ENCODE measurements at regions not wholly inside any gene's neighbourhood (a gene's known extent, or its start where the extent isn't known, plus 50 kb on each side); places are given as distances from the start of the nearest gene placed in this dataset.

DNA sequence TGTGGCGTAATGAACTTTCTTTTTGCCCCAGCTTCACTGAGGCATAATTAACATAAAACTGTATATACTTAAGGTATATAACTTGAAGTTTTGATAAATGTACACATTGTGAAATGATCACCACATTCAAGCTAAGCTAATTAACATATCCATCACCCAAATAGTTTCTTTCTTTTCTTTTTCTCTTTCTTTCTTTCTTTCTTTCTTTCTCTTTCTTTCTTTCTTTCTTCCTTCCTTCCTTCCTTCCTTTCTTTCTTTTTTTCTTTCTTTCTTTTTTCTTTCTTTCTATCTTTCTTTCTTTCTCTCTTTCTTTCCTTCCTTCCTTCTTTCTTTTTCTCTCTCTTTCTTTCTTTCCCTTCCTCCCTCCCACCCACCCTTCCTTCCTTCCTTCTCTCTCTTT, 62.5 kb downstream of the XCL1 start:
- TF ChIP-seq, protein P1, sequence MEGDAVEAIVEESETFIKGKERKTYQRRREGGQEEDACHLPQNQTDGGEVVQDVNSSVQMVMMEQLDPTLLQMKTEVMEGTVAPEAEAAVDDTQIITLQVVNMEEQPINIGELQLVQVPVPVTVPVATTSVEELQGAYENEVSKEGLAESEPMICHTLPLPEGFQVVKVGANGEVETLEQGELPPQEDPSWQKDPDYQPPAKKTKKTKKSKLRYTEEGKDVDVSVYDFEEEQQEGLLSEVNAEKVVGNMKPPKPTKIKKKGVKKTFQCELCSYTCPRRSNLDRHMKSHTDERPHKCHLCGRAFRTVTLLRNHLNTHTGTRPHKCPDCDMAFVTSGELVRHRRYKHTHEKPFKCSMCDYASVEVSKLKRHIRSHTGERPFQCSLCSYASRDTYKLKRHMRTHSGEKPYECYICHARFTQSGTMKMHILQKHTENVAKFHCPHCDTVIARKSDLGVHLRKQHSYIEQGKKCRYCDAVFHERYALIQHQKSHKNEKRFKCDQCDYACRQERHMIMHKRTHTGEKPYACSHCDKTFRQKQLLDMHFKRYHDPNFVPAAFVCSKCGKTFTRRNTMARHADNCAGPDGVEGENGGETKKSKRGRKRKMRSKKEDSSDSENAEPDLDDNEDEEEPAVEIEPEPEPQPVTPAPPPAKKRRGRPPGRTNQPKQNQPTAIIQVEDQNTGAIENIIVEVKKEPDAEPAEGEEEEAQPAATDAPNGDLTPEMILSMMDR (IDR thresholded peaks at IDR 0.05; ENCODE audit: insufficient read depth, low read depth, low read length) = no peak
- no peak for TF ChIP-seq EZH2 (IDR thresholded peaks at IDR 0.05; ENCODE audit: insufficient read depth, low read length)
